Liver (tissue), 8 donors: ENCODE measurements at regions not wholly inside any gene's neighbourhood (a gene's known extent, or its start where the extent isn't known, plus 50 kb on each side); places are given as distances from the start of the nearest gene placed in this dataset.

Experiments
- DNase-seq: peaks from one replicate; pipeline ENCODE4 v3.0.0-alpha.2; 2017; ENCODE audit warnings: low spot score
- H3K27ac ChIP-seq, 2 donors: one replicate each; pipeline ENCODE4 v1.7.0; 2013; ENCODE audit warnings: inconsistent platforms in 2 of 2, low read length in 2 of 2, control low read depth in 1 of 2, low read depth in 1 of 2, mild to moderate bottlenecking in 1 of 2
- H3K27me3 ChIP-seq, 4 donors: one replicate each; pipeline versions ENCODE4 v1.6.1 to v1.7.0; 2013; ENCODE audit warnings: low read length in 3 of 4, inconsistent platforms in 1 of 4, mild to moderate bottlenecking in 1 of 4, moderate library complexity in 1 of 4; ENCODE audit not compliant: control insufficient read depth in 4 of 4, insufficient read depth in 4 of 4
- H3K36me3 ChIP-seq, 4 donors: one replicate each; pipeline versions ENCODE4 v1.6.1 to v1.7.0; 2013; ENCODE audit warnings: low read length in 3 of 4, mild to moderate bottlenecking in 3 of 4, low read depth in 1 of 4, moderate library complexity in 1 of 4; ENCODE audit not compliant: control insufficient read depth in 4 of 4, insufficient read depth in 3 of 4
- H3K4me1 ChIP-seq, 4 donors: one replicate each; pipeline versions ENCODE4 v1.6.1 to v1.7.0; 2013; ENCODE audit warnings: low read length in 3 of 4, mild to moderate bottlenecking in 3 of 4, moderate library complexity in 1 of 4; ENCODE audit not compliant: control insufficient read depth in 4 of 4, insufficient read depth in 4 of 4
- H3K4me3 ChIP-seq, 3 donors: one replicate each; pipeline versions ENCODE4 v1.6.1 to v1.7.0; 2013; ENCODE audit warnings: low read length in 3 of 3, control low read depth in 1 of 3, low read depth in 1 of 3, mild to moderate bottlenecking in 1 of 3
- H3K9ac ChIP-seq, 2 donors: one replicate each; pipeline ENCODE4 v1.7.0; 2013; ENCODE audit warnings: low read length in 2 of 2, mild to moderate bottlenecking in 2 of 2, moderate library complexity in 2 of 2, control low read depth in 1 of 2, low read depth in 1 of 2
- H3K9me3 ChIP-seq, 4 donors: one replicate each; pipeline versions ENCODE4 v1.6.1 to v1.7.0; 2013; ENCODE audit warnings: low read length in 3 of 4; ENCODE audit not compliant: control insufficient read depth in 4 of 4
- ATF3 ChIP-seq: IDR thresholded peaks from 2 replicates; pipeline ENCODE4 v1.6.1; 2016; ENCODE audit warnings: antibody characterized with exemption
- CTCF ChIP-seq: fragments of 150-350 bp; IDR thresholded peaks from 2 replicates; pipeline ENCODE4 v1.5.1; 2017; ENCODE audit warnings: improper control_type of control experiment, low read depth, low read length; ENCODE audit not compliant: missing input control
- EGR1 ChIP-seq, 2 donors: IDR thresholded peaks; 2 replicates each; pipeline ENCODE4 v1.6.1; 2016 to 2018; ENCODE audit warnings: antibody characterized with exemption in 2 of 2, low read depth in 2 of 2
- FOXA1 ChIP-seq: IDR thresholded peaks from 2 replicates; pipeline ENCODE4 v1.6.1; 2016; ENCODE audit warnings: antibody characterized with exemption
- GABPA ChIP-seq, 2 donors: IDR thresholded peaks in 1 of 2; conservative IDR thresholded peaks in 1 of 2; 2 replicates each; pipeline ENCODE4 v1.6.1; 2016; ENCODE audit warnings: antibody characterized with exemption in 2 of 2, mild to moderate bottlenecking in 1 of 2, moderate library complexity in 1 of 2
- HNF4A ChIP-seq, 2 donors: conservative IDR thresholded peaks; 2 replicates each; pipeline ENCODE4 v1.6.1; 2016; ENCODE audit warnings: antibody characterized with exemption in 2 of 2, mild to moderate bottlenecking in 2 of 2
- HNF4G ChIP-seq: IDR thresholded peaks from 2 replicates; pipeline ENCODE4 v1.6.1; 2016; ENCODE audit warnings: antibody characterized with exemption
- JUND ChIP-seq, 2 donors: IDR thresholded peaks; 2 replicates each; pipeline ENCODE4 v1.6.1; 2016; ENCODE audit warnings: antibody characterized with exemption in 2 of 2
- RAD21 ChIP-seq, 2 donors: IDR thresholded peaks; 2 replicates each; pipeline ENCODE4 v1.6.1; 2016; ENCODE audit warnings: antibody characterized with exemption in 2 of 2, mild to moderate bottlenecking in 2 of 2
- SP1 ChIP-seq: IDR thresholded peaks from 2 replicates; pipeline ENCODE4 v1.6.1; 2018; ENCODE audit warnings: antibody characterized with exemption, mild to moderate bottlenecking
- TAF1 ChIP-seq: conservative IDR thresholded peaks from 2 replicates; pipeline ENCODE4 v1.6.1; 2016; ENCODE audit warnings: antibody characterized with exemption, mild to moderate bottlenecking
- WGBS: extraction: QIAGEN DNeasy Blood & Tissue Kit; methylation state at CpG from one replicate; pipeline ENCODE4 v1.1.7; 2013; 5-methylcytosine and 5-hydroxymethylcytosine counted together
- TF ChIP-seq, protein P1 (sequence below): IDR thresholded peaks from 2 replicates; pipeline ENCODE4 v1.6.1; 2016; ENCODE audit warnings: antibody characterized with exemption
- TF ChIP-seq, protein P2 (sequence below): IDR thresholded peaks from 2 replicates; pipeline ENCODE4 v1.6.1; 2016; ENCODE audit warnings: antibody characterized with exemption
- TF ChIP-seq, protein P3 (sequence below): IDR thresholded peaks from 2 replicates; pipeline ENCODE4 v1.6.1; 2016; ENCODE audit warnings: antibody characterized with exemption, mild to moderate bottlenecking
- donor health status: healthy.
- donor health status: healthy.
- donor health status: healthy.
- donor health status: healthy.
- donor health status: healthy.

GRCh38 chr1:72911656-72912055 is 629.3 kb upstream of the NEGR1 start:
- H3K4me3 ChIP-seq = no peak overlapping the region
- no peaks in the 10 kb centered on the region for H3K4me1 ChIP-seq
- no peak overlapping the region for H3K9ac ChIP-seq
- no peak for DNase-seq
- no peak overlapping the region for H3K27ac ChIP-seq
- TF ChIP-seq EGR1 (IDR thresholded peaks at IDR 0.05; ENCODE audit: low read depth in 2 of 2) (no peak), ATF3 (no peak), RAD21 (IDR thresholded peaks at IDR 0.05) (no peak), JUND (IDR thresholded peaks at IDR 0.05) (no peak), FOXA1 (no peak), GABPA (IDR thresholded peaks at IDR 0.05 in 1 of 2, conservative IDR thresholded peaks at IDR 0.05 in 1 of 2) (no peak), SP1 (no peak), TAF1 (no peak), HNF4A (conservative IDR thresholded peaks at IDR 0.05) (no peak), HNF4G (no peak)
- TF ChIP-seq, protein P1, sequence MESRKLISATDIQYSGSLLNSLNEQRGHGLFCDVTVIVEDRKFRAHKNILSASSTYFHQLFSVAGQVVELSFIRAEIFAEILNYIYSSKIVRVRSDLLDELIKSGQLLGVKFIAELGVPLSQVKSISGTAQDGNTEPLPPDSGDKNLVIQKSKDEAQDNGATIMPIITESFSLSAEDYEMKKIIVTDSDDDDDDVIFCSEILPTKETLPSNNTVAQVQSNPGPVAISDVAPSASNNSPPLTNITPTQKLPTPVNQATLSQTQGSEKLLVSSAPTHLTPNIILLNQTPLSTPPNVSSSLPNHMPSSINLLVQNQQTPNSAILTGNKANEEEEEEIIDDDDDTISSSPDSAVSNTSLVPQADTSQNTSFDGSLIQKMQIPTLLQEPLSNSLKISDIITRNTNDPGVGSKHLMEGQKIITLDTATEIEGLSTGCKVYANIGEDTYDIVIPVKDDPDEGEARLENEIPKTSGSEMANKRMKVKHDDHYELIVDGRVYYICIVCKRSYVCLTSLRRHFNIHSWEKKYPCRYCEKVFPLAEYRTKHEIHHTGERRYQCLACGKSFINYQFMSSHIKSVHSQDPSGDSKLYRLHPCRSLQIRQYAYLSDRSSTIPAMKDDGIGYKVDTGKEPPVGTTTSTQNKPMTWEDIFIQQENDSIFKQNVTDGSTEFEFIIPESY = no peak
- TF ChIP-seq, protein P2, sequence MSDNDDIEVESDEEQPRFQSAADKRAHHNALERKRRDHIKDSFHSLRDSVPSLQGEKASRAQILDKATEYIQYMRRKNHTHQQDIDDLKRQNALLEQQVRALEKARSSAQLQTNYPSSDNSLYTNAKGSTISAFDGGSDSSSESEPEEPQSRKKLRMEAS = no peak
- no peaks in the 10 kb centered on the region for H3K36me3 ChIP-seq
- peaks cover 0 to 3% (median 0%) of the 10 kb centered on the region in 4 donors for H3K27me3 ChIP-seq
- WGBS = 68% methylated on average over 3 of the region's 3 CpGs
- H3K9me3 ChIP-seq = no peaks in the 10 kb centered on the region

- Histone ChIP-seq H3K27me3 (no peaks in the 10 kb centered on the region), H3K9ac (no peak overlapping the region), H3K9me3 (no peaks in the 10 kb centered on the region), H3K27ac (no peak overlapping the region), H3K4me3 (no peak overlapping the region), H3K4me1 (no peaks in the 10 kb centered on the region), H3K36me3 (no peaks in the 10 kb centered on the region)
- DNase-seq = no peak
- no peak for TF ChIP-seq CTCF
- TF ChIP-seq, protein P3, sequence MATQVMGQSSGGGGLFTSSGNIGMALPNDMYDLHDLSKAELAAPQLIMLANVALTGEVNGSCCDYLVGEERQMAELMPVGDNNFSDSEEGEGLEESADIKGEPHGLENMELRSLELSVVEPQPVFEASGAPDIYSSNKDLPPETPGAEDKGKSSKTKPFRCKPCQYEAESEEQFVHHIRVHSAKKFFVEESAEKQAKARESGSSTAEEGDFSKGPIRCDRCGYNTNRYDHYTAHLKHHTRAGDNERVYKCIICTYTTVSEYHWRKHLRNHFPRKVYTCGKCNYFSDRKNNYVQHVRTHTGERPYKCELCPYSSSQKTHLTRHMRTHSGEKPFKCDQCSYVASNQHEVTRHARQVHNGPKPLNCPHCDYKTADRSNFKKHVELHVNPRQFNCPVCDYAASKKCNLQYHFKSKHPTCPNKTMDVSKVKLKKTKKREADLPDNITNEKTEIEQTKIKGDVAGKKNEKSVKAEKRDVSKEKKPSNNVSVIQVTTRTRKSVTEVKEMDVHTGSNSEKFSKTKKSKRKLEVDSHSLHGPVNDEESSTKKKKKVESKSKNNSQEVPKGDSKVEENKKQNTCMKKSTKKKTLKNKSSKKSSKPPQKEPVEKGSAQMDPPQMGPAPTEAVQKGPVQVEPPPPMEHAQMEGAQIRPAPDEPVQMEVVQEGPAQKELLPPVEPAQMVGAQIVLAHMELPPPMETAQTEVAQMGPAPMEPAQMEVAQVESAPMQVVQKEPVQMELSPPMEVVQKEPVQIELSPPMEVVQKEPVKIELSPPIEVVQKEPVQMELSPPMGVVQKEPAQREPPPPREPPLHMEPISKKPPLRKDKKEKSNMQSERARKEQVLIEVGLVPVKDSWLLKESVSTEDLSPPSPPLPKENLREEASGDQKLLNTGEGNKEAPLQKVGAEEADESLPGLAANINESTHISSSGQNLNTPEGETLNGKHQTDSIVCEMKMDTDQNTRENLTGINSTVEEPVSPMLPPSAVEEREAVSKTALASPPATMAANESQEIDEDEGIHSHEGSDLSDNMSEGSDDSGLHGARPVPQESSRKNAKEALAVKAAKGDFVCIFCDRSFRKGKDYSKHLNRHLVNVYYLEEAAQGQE = no peak
These were observed 613.9 kb upstream of the NEGR1 start for GRCh38 chr1:72896256-72896655.
